ENCODE measurements at regions not wholly inside any gene's neighbourhood (a gene's known extent, or its start where the extent isn't known, plus 50 kb on each side); places are given as distances from the start of the nearest gene placed in this dataset.
"Not testable (repeated sequence)": the region's sequence is repeated elsewhere in the genome, so short reads cannot be mapped to it uniquely, and the experiment has no call there.

GRCh38 chr19:27722625-27723024 is 1490.3 kb downstream of the UQCRFS1 start:
- no peak overlapping the region for H3K4me3 ChIP-seq (ENCODE audit: extremely low read depth, insufficient read depth, low read length, poor library complexity, severe bottlenecking)
- H3K36me3 ChIP-seq (ENCODE audit: control insufficient read depth, insufficient read depth, low read length): peaks cover 2% of the 10 kb centered on the region
- 89 to 93% methylated on average over 2 to 3 of the region's 4 CpGs for WGBS, 2 experiments (ENCODE audit: insufficient coverage in 2 of 2)
- peaks cover 34% of the 10 kb centered on the region for H3K9me3 ChIP-seq (ENCODE audit: control insufficient read depth, low read length)
- no peak overlapping the region for H3K27ac ChIP-seq (ENCODE audit: low read depth, low read length, severe bottlenecking)
- H3K4me1 ChIP-seq (ENCODE audit: control insufficient read depth, insufficient read depth, low read length, poor library complexity, severe bottlenecking): no peaks in the 10 kb centered on the region

GRCh38 chr19:27720155-27720554 is 1492.8 kb downstream of the UQCRFS1 start:
- H3K9me3 ChIP-seq (ENCODE audit: control insufficient read depth, low read length): peaks cover 45% of the 10 kb centered on the region
- no peak overlapping the region for H3K27ac ChIP-seq (ENCODE audit: low read depth, low read length, severe bottlenecking)
- no peaks in the 10 kb centered on the region for H3K36me3 ChIP-seq (ENCODE audit: control insufficient read depth, insufficient read depth, low read length)
- no peaks in the 10 kb centered on the region for H3K4me1 ChIP-seq (ENCODE audit: control insufficient read depth, insufficient read depth, low read length, poor library complexity, severe bottlenecking)
- 89 to 92% methylated on average over 5 of the region's 5 CpGs for WGBS, 2 experiments (ENCODE audit: insufficient coverage in 2 of 2)
- no peak overlapping the region for H3K4me3 ChIP-seq (ENCODE audit: extremely low read depth, insufficient read depth, low read length, poor library complexity, severe bottlenecking)

- no peaks in the 10 kb centered on the region for H3K36me3 ChIP-seq (ENCODE audit: control insufficient read depth, insufficient read depth, low read length)
- 82 to 88% methylated on average over 5 to 6 of the region's 6 CpGs for WGBS, 2 experiments (ENCODE audit: insufficient coverage in 2 of 2)
- H3K4me3 ChIP-seq (ENCODE audit: extremely low read depth, insufficient read depth, low read length, poor library complexity, severe bottlenecking): no peak overlapping the region
- H3K27ac ChIP-seq (ENCODE audit: low read depth, low read length, severe bottlenecking): no peak overlapping the region
- no peaks in the 10 kb centered on the region for H3K4me1 ChIP-seq (ENCODE audit: control insufficient read depth, insufficient read depth, low read length, poor library complexity, severe bottlenecking)
- H3K9me3 ChIP-seq (ENCODE audit: control insufficient read depth, low read length): peaks cover 48% of the 10 kb centered on the region
Observed at GRCh38 chr19:27719034-27719433, 1493.9 kb downstream of the UQCRFS1 start.

GRCh38 chr19:27718234-27718633 is 1494.7 kb downstream of the UQCRFS1 start:
- WGBS, 2 experiments (ENCODE audit: insufficient coverage in 2 of 2): 60 to 94% methylated on average over 3 to 4 of the region's 4 CpGs
- Histone ChIP-seq H3K27ac (ENCODE audit: low read depth, low read length, severe bottlenecking) (no peak overlapping the region), H3K4me1 (ENCODE audit: control insufficient read depth, insufficient read depth, low read length, poor library complexity, severe bottlenecking) (no peaks in the 10 kb centered on the region), H3K36me3 (ENCODE audit: control insufficient read depth, insufficient read depth, low read length) (no peaks in the 10 kb centered on the region), H3K9me3 (ENCODE audit: control insufficient read depth, low read length) (peaks cover 45% of the 10 kb centered on the region), H3K4me3 (ENCODE audit: extremely low read depth, insufficient read depth, low read length, poor library complexity, severe bottlenecking) (no peak overlapping the region)

GRCh38 chr19:27717825-27718224 is 1495.1 kb downstream of the UQCRFS1 start:
- H3K36me3 ChIP-seq (ENCODE audit: control insufficient read depth, insufficient read depth, low read length): no peaks in the 10 kb centered on the region
- peaks cover 45% of the 10 kb centered on the region for H3K9me3 ChIP-seq (ENCODE audit: control insufficient read depth, low read length)
- H3K4me3 ChIP-seq (ENCODE audit: extremely low read depth, insufficient read depth, low read length, poor library complexity, severe bottlenecking): no peak overlapping the region
- H3K27ac ChIP-seq (ENCODE audit: low read depth, low read length, severe bottlenecking): no peak overlapping the region
- no peaks in the 10 kb centered on the region for H3K4me1 ChIP-seq (ENCODE audit: control insufficient read depth, insufficient read depth, low read length, poor library complexity, severe bottlenecking)

GRCh38 chr19:27716922-27717321 is 1496.0 kb downstream of the UQCRFS1 start:
- 38 to 79% methylated on average over 1 to 3 of the region's 3 CpGs for WGBS, 2 experiments (ENCODE audit: insufficient coverage in 2 of 2)
- Histone ChIP-seq H3K9me3 (ENCODE audit: control insufficient read depth, low read length) (peaks cover 49% of the 10 kb centered on the region), H3K4me3 (ENCODE audit: extremely low read depth, insufficient read depth, low read length, poor library complexity, severe bottlenecking) (no peak overlapping the region), H3K27ac (ENCODE audit: low read depth, low read length, severe bottlenecking) (no peak overlapping the region), H3K4me1 (ENCODE audit: control insufficient read depth, insufficient read depth, low read length, poor library complexity, severe bottlenecking) (no peaks in the 10 kb centered on the region), H3K36me3 (ENCODE audit: control insufficient read depth, insufficient read depth, low read length) (no peaks in the 10 kb centered on the region)

- peaks cover 55% of the 10 kb centered on the region for H3K9me3 ChIP-seq (ENCODE audit: control insufficient read depth, low read length)
- H3K4me3 ChIP-seq (ENCODE audit: extremely low read depth, insufficient read depth, low read length, poor library complexity, severe bottlenecking): no peak overlapping the region
- no CpG with 5 or more reads among the region's 2 CpGs for WGBS, 2 experiments (ENCODE audit: insufficient coverage in 2 of 2)
- H3K27ac ChIP-seq (ENCODE audit: low read depth, low read length, severe bottlenecking): no peak overlapping the region
- no peaks in the 10 kb centered on the region for H3K4me1 ChIP-seq (ENCODE audit: control insufficient read depth, insufficient read depth, low read length, poor library complexity, severe bottlenecking)
- no peaks in the 10 kb centered on the region for H3K36me3 ChIP-seq (ENCODE audit: control insufficient read depth, insufficient read depth, low read length)
Observed at GRCh38 chr19:27714857-27715256, 1498.1 kb downstream of the UQCRFS1 start.

GRCh38 chr19:27709496-27709895 is 1503.5 kb downstream of the UQCRFS1 start:
- 81 to 89% methylated on average over 2 to 3 of the region's 5 CpGs for WGBS, 2 experiments (ENCODE audit: insufficient coverage in 2 of 2)
- Histone ChIP-seq H3K4me3 (ENCODE audit: extremely low read depth, insufficient read depth, low read length, poor library complexity, severe bottlenecking) (no peak overlapping the region), H3K27ac (ENCODE audit: low read depth, low read length, severe bottlenecking) (no peak overlapping the region), H3K36me3 (ENCODE audit: control insufficient read depth, insufficient read depth, low read length) (no peaks in the 10 kb centered on the region), H3K9me3 (ENCODE audit: control insufficient read depth, low read length) (peaks cover 25% of the 10 kb centered on the region), H3K4me1 (ENCODE audit: control insufficient read depth, insufficient read depth, low read length, poor library complexity, severe bottlenecking) (no peaks in the 10 kb centered on the region)

- 70 to 88% methylated on average over 1 of the region's 6 CpGs for WGBS, 2 experiments (ENCODE audit: insufficient coverage in 2 of 2)
- not testable (repeated sequence) for H3K4me3 ChIP-seq (ENCODE audit: extremely low read depth, insufficient read depth, low read length, poor library complexity, severe bottlenecking); H3K36me3 ChIP-seq (ENCODE audit: control insufficient read depth, insufficient read depth, low read length); H3K27ac ChIP-seq (ENCODE audit: low read depth, low read length, severe bottlenecking); H3K4me1 ChIP-seq (ENCODE audit: control insufficient read depth, insufficient read depth, low read length, poor library complexity, severe bottlenecking)
- peaks cover 25% of the 10 kb centered on the region for H3K9me3 ChIP-seq (ENCODE audit: control insufficient read depth, low read length)
Observed at GRCh38 chr19:27708986-27709385, 1504.0 kb downstream of the UQCRFS1 start.

- 84 to 91% methylated on average over 3 of the region's 3 CpGs for WGBS, 2 experiments (ENCODE audit: insufficient coverage in 2 of 2)
- not testable (repeated sequence) for H3K27ac ChIP-seq (ENCODE audit: low read depth, low read length, severe bottlenecking); H3K36me3 ChIP-seq (ENCODE audit: control insufficient read depth, insufficient read depth, low read length); H3K4me3 ChIP-seq (ENCODE audit: extremely low read depth, insufficient read depth, low read length, poor library complexity, severe bottlenecking); H3K4me1 ChIP-seq (ENCODE audit: control insufficient read depth, insufficient read depth, low read length, poor library complexity, severe bottlenecking)
- H3K9me3 ChIP-seq (ENCODE audit: control insufficient read depth, low read length): peaks cover 27% of the 10 kb centered on the region
Observed at GRCh38 chr19:27707026-27707425, 1505.9 kb downstream of the UQCRFS1 start.

GRCh38 chr19:27705896-27706295 is 1507.1 kb downstream of the UQCRFS1 start:
- Histone ChIP-seq H3K4me3 (ENCODE audit: extremely low read depth, insufficient read depth, low read length, poor library complexity, severe bottlenecking) (no peak overlapping the region), H3K36me3 (ENCODE audit: control insufficient read depth, insufficient read depth, low read length) (no peaks in the 10 kb centered on the region), H3K27ac (ENCODE audit: low read depth, low read length, severe bottlenecking) (no peak overlapping the region), H3K4me1 (ENCODE audit: control insufficient read depth, insufficient read depth, low read length, poor library complexity, severe bottlenecking) (no peaks in the 10 kb centered on the region), H3K9me3 (ENCODE audit: control insufficient read depth, low read length) (peaks cover 28% of the 10 kb centered on the region)
- 76 to 90% methylated on average over 3 to 4 of the region's 6 CpGs for WGBS, 2 experiments (ENCODE audit: insufficient coverage in 2 of 2)

Measured in mesodermal cell (in vitro differentiated cells).